H1 (cell line): ENCODE measurements at regions not wholly inside any gene's neighbourhood (a gene's known extent, or its start where the extent isn't known, plus 50 kb on each side); places are given as distances from the start of the nearest gene placed in this dataset.

Experiments
- CTCF ChIA-PET: fragments of 300-600 bp; sonication (Branson Sonifier 250); formaldehyde crosslinking; loops from one replicate; lab custom pipeline; 2021; ENCODE audit not compliant: partially characterized antibody; lab: Charles Lee
- POLR2A ChIA-PET: fragments of 300-600 bp; sonication (Branson Sonifier 250); formaldehyde crosslinking; loops from one replicate; lab custom pipeline; 2021; ENCODE audit warnings: inconsistent platforms; ENCODE audit not compliant: partially characterized antibody; lab: Charles Lee
- DNase-seq, 2 experiments: peaks; one replicate each; pipeline versions ENCODE4 v3.0.0 to v3.0.0-alpha.2; 2010 to 2022; ENCODE audit warnings: low spot score in 2 of 2, low read depth in 1 of 2, mixed read lengths in 1 of 2
- FAIRE-seq: peaks from 2 replicates; lab custom pipeline; 2011; peaks lifted over from hg19 to GRCh38; lab: Jason Lieb, UNC
- H2AFZ ChIP-seq: 2 replicates; pipeline ENCODE4 v1.8.1; 2012; ENCODE audit warnings: low read length, inconsistent platforms
- H2AK5ac ChIP-seq: 2 replicates; pipeline ENCODE4 v1.6.1; 2013; ENCODE audit warnings: low read depth, low read length
- H2BK120ac ChIP-seq: replicated peaks from 2 replicates; pipeline ENCODE3; 2013; ENCODE audit warnings: low read depth, low read length, inconsistent platforms
- H2BK12ac ChIP-seq: 2 replicates; pipeline ENCODE4 v1.6.1; 2013; ENCODE audit warnings: low read depth, low read length
- H2BK15ac ChIP-seq: 2 replicates; pipeline ENCODE4 v1.6.1; 2013; ENCODE audit warnings: low read length
- H2BK20ac ChIP-seq: 2 replicates; pipeline ENCODE4 v1.6.1; 2013; ENCODE audit warnings: low read length
- H2BK5ac ChIP-seq: 2 replicates; pipeline ENCODE4 v1.6.1; 2013; ENCODE audit warnings: low read depth, low read length
- H3K14ac ChIP-seq: 2 replicates; pipeline ENCODE4 v1.6.1; 2013; ENCODE audit warnings: inconsistent platforms; ENCODE audit not compliant: insufficient read length
- H3K18ac ChIP-seq: 2 replicates; pipeline ENCODE4 v1.6.1; 2013; ENCODE audit warnings: low read length; ENCODE audit errors: extremely low read depth
- H3K23ac ChIP-seq: 2 replicates; pipeline ENCODE4 v1.6.1; 2013; ENCODE audit warnings: inconsistent platforms; ENCODE audit not compliant: insufficient read length
- H3K23me2 ChIP-seq: 2 replicates; pipeline ENCODE4 v1.6.1; 2013; ENCODE audit warnings: low read depth, low read length
- H3K27ac ChIP-seq: 2 replicates; pipeline ENCODE4 v1.6.1; 2011; ENCODE audit warnings: low read depth, low read length, inconsistent platforms
- H3K27me3 ChIP-seq, 4 experiments: replicated peaks in 1 of 4; 1 replicate in 1 of 4; 2 replicates in 3 of 4; pipeline versions ENCODE4 v1.6.1 to v1.8.1; 2011 to 2013; ENCODE audit warnings: low read length in 3 of 4, mild to moderate bottlenecking in 3 of 4, inconsistent platforms in 2 of 4, mixed read lengths in 2 of 4, moderate library complexity in 1 of 4; ENCODE audit not compliant: control insufficient read depth in 3 of 4, insufficient read depth in 3 of 4; ENCODE audit errors: extremely low read depth in 1 of 4
- H3K36me3 ChIP-seq, 4 experiments: 2 replicates each; pipeline versions ENCODE4 v1.6.1 to v1.8.1; 2011 to 2013; ENCODE audit warnings: mild to moderate bottlenecking in 4 of 4, low read length in 3 of 4, moderate library complexity in 2 of 4, control low read depth in 1 of 4, inconsistent platforms in 1 of 4; ENCODE audit not compliant: insufficient read depth in 4 of 4, control insufficient read depth in 2 of 4
- H3K4ac ChIP-seq: replicated peaks from 2 replicates; pipeline ENCODE3; 2013; ENCODE audit warnings: low read length, low read depth, mixed read lengths, inconsistent platforms; ENCODE audit not compliant: insufficient read length
- H3K4me1 ChIP-seq, 4 experiments: replicated peaks in 1 of 4; 1 replicate in 1 of 4; 2 replicates in 3 of 4; pipeline versions ENCODE4 v1.6.1 to v1.8.1; 2011 to 2013; ENCODE audit warnings: low read length in 3 of 4, inconsistent platforms in 2 of 4, mixed read lengths in 1 of 4; ENCODE audit not compliant: insufficient read depth in 4 of 4, control insufficient read depth in 3 of 4
- H3K4me2 ChIP-seq, 2 experiments: 2 replicates each; pipeline versions ENCODE4 v1.6.1 to v1.8.1; 2011 to 2013; ENCODE audit warnings: low read depth in 2 of 2, low read length in 2 of 2, control low read depth in 1 of 2, inconsistent platforms in 1 of 2, mild to moderate bottlenecking in 1 of 2; ENCODE audit not compliant: insufficient read depth in 1 of 2
- H3K4me3 ChIP-seq, 4 experiments: fragments of 200-600, 300-600 bp in 1 of 4; sonication (generic), shearing (Covaris generic), sonication (Bioruptor Twin) in 1 of 4; 2 replicates each; pipeline versions ENCODE4 v1.5.1 to v1.8.1; 2011 to 2016; ENCODE audit warnings: low read length in 4 of 4, low read depth in 3 of 4, control low read depth in 2 of 4, inconsistent platforms in 2 of 4, mild to moderate bottlenecking in 2 of 4, mixed read lengths in 1 of 4, moderate library complexity in 1 of 4; ENCODE audit not compliant: insufficient read depth in 2 of 4; ENCODE audit errors: extremely low read depth in 1 of 4
- H3K56ac ChIP-seq: replicated peaks from 2 replicates; pipeline ENCODE3; 2013; ENCODE audit warnings: low read depth, mild to moderate bottlenecking, mixed read lengths, low read length, inconsistent platforms; ENCODE audit not compliant: insufficient read length
- H3K79me1 ChIP-seq: 2 replicates; pipeline ENCODE4 v1.6.1; 2013; ENCODE audit warnings: low read depth, low read length, control low read depth
- H3K79me2 ChIP-seq, 2 experiments: 2 replicates each; pipeline versions ENCODE4 v1.6.1 to v1.8.1; 2012 to 2013; ENCODE audit warnings: low read length in 2 of 2, mild to moderate bottlenecking in 2 of 2, inconsistent platforms in 1 of 2; ENCODE audit not compliant: insufficient read depth in 2 of 2, control insufficient read depth in 1 of 2
- H3K9ac ChIP-seq, 4 experiments: replicated peaks in 1 of 4; 1 replicate in 1 of 4; 2 replicates in 3 of 4; pipeline versions ENCODE4 v1.6.1 to v1.8.1; 2011 to 2013; ENCODE audit warnings: low read depth in 3 of 4, low read length in 3 of 4, control low read depth in 2 of 4, mild to moderate bottlenecking in 2 of 4, moderate library complexity in 2 of 4, inconsistent platforms in 1 of 4; ENCODE audit errors: extremely low read depth in 1 of 4
- H3K9me3 ChIP-seq, 2 experiments: 2 replicates each; pipeline versions ENCODE4 v1.6.1 to v1.8.1; 2012 to 2013; ENCODE audit warnings: mild to moderate bottlenecking in 2 of 2, moderate library complexity in 2 of 2, control low read depth in 1 of 2, inconsistent platforms in 1 of 2, low read depth in 1 of 2, low read length in 1 of 2, mixed read lengths in 1 of 2; ENCODE audit not compliant: insufficient read depth in 2 of 2
- H4K20me1 ChIP-seq, 2 experiments: replicated peaks in 1 of 2; 2 replicates each; pipeline versions ENCODE3 to v1.8.1; 2011 to 2013; ENCODE audit warnings: inconsistent platforms in 2 of 2, low read length in 2 of 2, mild to moderate bottlenecking in 1 of 2; ENCODE audit not compliant: insufficient read depth in 2 of 2, control insufficient read depth in 1 of 2
- H4K5ac ChIP-seq: 2 replicates; pipeline ENCODE4 v1.6.1; 2013; ENCODE audit warnings: low read length, low read depth, mixed read lengths, inconsistent platforms; ENCODE audit not compliant: insufficient read length
- H4K8ac ChIP-seq: 2 replicates; pipeline ENCODE4 v1.8.0; 2013; ENCODE audit warnings: mild to moderate bottlenecking, moderate library complexity, low read length, inconsistent platforms; ENCODE audit not compliant: insufficient read depth; ENCODE audit errors: extremely low read depth
- H4K91ac ChIP-seq: replicated peaks from 2 replicates; pipeline ENCODE3; 2013; ENCODE audit warnings: low read length, mixed read lengths, inconsistent platforms; ENCODE audit not compliant: insufficient read length
- BRCA1 ChIP-seq: IDR thresholded peaks from 2 replicates; pipeline ENCODE4 v1.6.1; 2012; ENCODE audit warnings: low read depth, low read length, improper control_type of control experiment
- EGR1 ChIP-seq: IDR thresholded peaks from 2 replicates; pipeline ENCODE4 v1.6.1; 2011; ENCODE audit warnings: low read depth, low read length, borderline replicate concordance
- MAFK ChIP-seq: IDR thresholded peaks from 2 replicates; pipeline ENCODE4 v1.6.1; 2012; ENCODE audit warnings: low read depth, mild to moderate bottlenecking, improper control_type of control experiment, low read length
- NRF1 ChIP-seq: IDR thresholded peaks from 2 replicates; pipeline ENCODE4 v1.6.1; 2011; ENCODE audit warnings: mild to moderate bottlenecking, low read depth, low read length, improper control_type of control experiment
- TAF1 ChIP-seq: IDR thresholded peaks from 2 replicates; pipeline ENCODE4 v1.6.1; 2011; ENCODE audit warnings: mild to moderate bottlenecking, low read depth, low read length
- TCF12 ChIP-seq: IDR thresholded peaks from 2 replicates; pipeline ENCODE4 v1.6.1; 2011; ENCODE audit warnings: low read depth, mild to moderate bottlenecking, low read length
- YY1 ChIP-seq: IDR thresholded peaks from 2 replicates; pipeline ENCODE4 v1.6.1; 2011; ENCODE audit warnings: low read depth, mild to moderate bottlenecking, low read length
- WGBS, 2 experiments: shearing (Covaris generic) in 1 of 2; methylation state at CpG; one replicate each; pipeline versions ENCODE4 v1.1.6 to v1.1.7; 2013 to 2015; ENCODE audit warnings: low lambda C conversion rate in 2 of 2, mixed read lengths in 2 of 2, inconsistent platforms in 1 of 2, low coverage in 1 of 2, missing lambda C conversion rate in 1 of 2; ENCODE audit not compliant: insufficient replicate concordance in 2 of 2, insufficient coverage in 1 of 2, insufficient read length in 1 of 2; ENCODE audit errors: extremely low coverage in 1 of 2, missing lambda C conversion rate in 1 of 2; 5-methylcytosine and 5-hydroxymethylcytosine counted together

DNA sequence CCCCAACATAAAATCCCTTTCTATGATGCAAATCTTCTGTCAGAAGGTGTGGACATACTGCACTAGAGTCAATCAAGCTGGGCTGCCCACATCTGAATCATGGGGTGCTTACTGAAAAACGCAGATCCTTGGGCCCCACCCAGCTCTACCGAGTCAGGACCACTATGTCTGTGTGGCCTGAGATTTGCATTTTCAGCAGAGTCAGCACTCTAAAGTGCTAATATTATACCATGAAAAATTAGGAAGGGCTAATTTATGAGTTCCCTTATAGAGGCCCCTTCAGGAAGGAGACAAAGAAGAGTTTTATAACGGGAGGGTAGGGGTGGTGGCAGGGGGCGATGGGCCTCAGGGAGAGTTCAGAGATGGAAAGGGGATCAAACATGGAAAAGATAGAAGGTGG, 163.3 kb upstream of the NABP1 start:
- TF ChIP-seq TCF12 (no peak), EGR1 (no peak), MAFK (no peak), YY1 (no peak), NRF1 (no peak), BRCA1 (no peak), TAF1 (no peak)
- Histone ChIP-seq H3K4me1 (no peaks in the 10 kb centered on the region), H3K36me3 (no peaks in the 10 kb centered on the region), H3K4ac (no peak overlapping the region), H2AFZ (no peak overlapping the region), H2BK15ac (no peak overlapping the region), H3K18ac (no peak overlapping the region), H2BK5ac (no peak overlapping the region), H3K14ac (no peak overlapping the region), H4K5ac (no peak overlapping the region), H3K79me2 (no peaks in the 10 kb centered on the region), H3K27ac (no peak overlapping the region), H3K9me3 (no peaks in the 10 kb centered on the region), H3K27me3 (no peaks in the 10 kb centered on the region), H3K23me2 (no peaks in the 10 kb centered on the region; the same call in 1 of the 2 replicates), H3K9ac (no peak overlapping the region), H3K79me1 (no peaks in the 10 kb centered on the region), H3K4me3 (no peak overlapping the region), H3K4me2 (no peak overlapping the region), H4K8ac (no peak overlapping the region), H3K56ac (no peak overlapping the region), H2BK120ac (no peak overlapping the region), H4K91ac (no peak overlapping the region), H2AK5ac (no peak overlapping the region), H2BK20ac (no peak overlapping the region), H3K23ac (no peak overlapping the region), H2BK12ac (no peak overlapping the region), H4K20me1 (no peaks in the 10 kb centered on the region)
- FAIRE-seq (no peak), DNase-seq (no peak)
- WGBS, 2 experiments = 76% methylated on average over 3 of the region's 4 CpGs; no CpG with 5 or more reads in 1 of the 2 experiments
- CTCF ChIA-PET = interaction anchor here (1.2 to 1.9 kb wide), 4 partner anchors 14 to 123 kb away, joined by 3 to 10 read pairs (median 6); no protein-coding TSS in a partner anchor
- POLR2A ChIA-PET = interaction anchor here (0.6 kb wide), 1 partner anchor 561 kb away, joined by 3 read pairs; no protein-coding TSS in a partner anchor
